AG09319 (cell line): ENCODE measurements at regions not wholly inside any gene's neighbourhood (a gene's known extent, or its start where the extent isn't known, plus 50 kb on each side); places are given as distances from the start of the nearest gene placed in this dataset.

ENCODE experiments used
- DNase-seq: peaks from one replicate; pipeline ENCODE4 v3.0.0-alpha.2; 2010; ENCODE audit warnings: low read depth; ENCODE audit errors: extremely low read depth
- CTCF ChIP-seq: IDR thresholded peaks from 2 replicates; pipeline ENCODE4 v1.5.1; 2011; ENCODE audit warnings: low read depth, mild to moderate bottlenecking, inconsistent platforms, low read length, moderate library complexity

GRCh38 chr14:35235840-35236239 is 56.3 kb upstream of the PSMA6 start:
- no peak for TF ChIP-seq CTCF
- DNase-seq = no peak

DNA sequence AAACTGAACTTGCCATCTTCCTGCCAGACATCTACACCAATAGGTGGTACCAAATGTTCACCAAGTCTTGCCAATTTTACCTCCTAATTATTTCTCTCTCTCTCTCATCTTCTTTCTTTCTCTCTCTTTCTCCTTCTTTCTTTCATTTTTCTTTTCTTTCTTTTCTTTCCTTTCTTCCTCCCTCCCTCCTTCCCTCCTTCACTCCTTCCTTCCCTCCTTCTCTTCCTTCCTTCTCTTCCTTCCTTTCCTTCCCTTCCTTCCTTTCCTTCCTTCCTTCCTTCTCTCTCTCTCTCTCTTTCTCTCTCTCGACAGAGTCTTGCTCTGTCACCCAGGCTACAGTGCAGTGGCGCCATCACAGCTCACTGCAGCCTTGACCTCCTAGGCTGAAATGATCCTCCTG is 55.4 kb upstream of the PSMA6 start:
- no peak for TF ChIP-seq CTCF
- no peak for DNase-seq

DNA sequence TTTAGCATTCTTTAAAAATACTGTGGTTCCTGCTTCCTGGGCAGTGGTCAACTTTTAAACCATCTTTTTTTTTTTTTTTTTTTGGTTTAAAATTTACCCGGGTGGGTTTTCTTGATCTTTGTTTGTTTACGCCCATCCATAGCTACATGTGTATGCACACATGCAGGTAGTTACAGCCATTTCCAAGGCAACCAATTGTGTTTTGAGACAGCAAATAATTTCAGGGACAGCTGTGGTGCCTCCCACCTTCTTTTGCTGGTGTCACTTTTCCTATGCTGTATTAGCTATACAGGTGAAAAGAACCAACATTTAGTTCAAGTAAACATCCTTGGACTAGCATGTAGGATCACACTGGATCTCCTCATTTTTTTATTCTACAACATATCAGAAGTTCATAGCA is 52.0 kb upstream of the PSMA6 start:
- no peak for TF ChIP-seq CTCF
- DNase-seq = no peak
